ENCODE measurements at regions not wholly inside any gene's neighbourhood (a gene's known extent, or its start where the extent isn't known, plus 50 kb on each side); places are given as distances from the start of the nearest gene placed in this dataset.
"Not testable (repeated sequence)": the region's sequence is repeated elsewhere in the genome, so short reads cannot be mapped to it uniquely, and the experiment has no call there.

GRCh38 chr14:27660683-27661082 lies 1062.8 kb upstream of the NOVA1 start:
- DNase-seq: no peak

GRCh38 chr14:27668531-27668930 lies 1070.7 kb upstream of the NOVA1 start:
- no peak for DNase-seq

GRCh38 chr14:27672047-27672446 lies 1074.2 kb upstream of the NOVA1 start:
- DNase-seq: no peak

GRCh38 chr14:27672811-27673737 lies 1075.2 kb upstream of the NOVA1 start:
- not testable (repeated sequence) for DNase-seq

- DNase-seq: no peak
Observed at GRCh38 chr14:27686137-27686536, 1080.5 kb upstream of the FOXG1 start.

GRCh38 chr14:27688841-27689444 lies 1077.6 kb upstream of the FOXG1 start:
- DNase-seq: no peak

GRCh38 chr14:27712364-27712763 lies 1054.2 kb upstream of the FOXG1 start:
- DNase-seq: no peak

- DNase-seq: no peak
Observed at GRCh38 chr14:27715561-27715960, 1051.0 kb upstream of the FOXG1 start.

- no peak for DNase-seq
Observed at GRCh38 chr14:27721760-27722159, 1044.8 kb upstream of the FOXG1 start.

GRCh38 chr14:27725482-27725881 lies 1041.1 kb upstream of the FOXG1 start:
- DNase-seq: no peak

- no peak for DNase-seq
Observed at GRCh38 chr14:27727251-27727770, 1039.3 kb upstream of the FOXG1 start.

GRCh38 chr14:27730204-27730603 lies 1036.4 kb upstream of the FOXG1 start:
- no peak for DNase-seq

GRCh38 chr14:27739657-27740156 lies 1026.9 kb upstream of the FOXG1 start:
- DNase-seq: no peak

GRCh38 chr14:27750114-27750513 lies 1016.5 kb upstream of the FOXG1 start:
- no peak for DNase-seq

GRCh38 chr14:27757642-27758041 lies 1008.9 kb upstream of the FOXG1 start:
- not testable (repeated sequence) for DNase-seq

GRCh38 chr14:27760367-27760766 lies 1006.2 kb upstream of the FOXG1 start:
- not testable (repeated sequence) for DNase-seq

- DNase-seq: peak; percentile 52
Observed at GRCh38 chr14:27799066-27800028, 967.2 kb upstream of the FOXG1 start.

- DNase-seq: not testable (repeated sequence)
Observed at GRCh38 chr14:27817746-27818430, 948.7 kb upstream of the FOXG1 start.

GRCh38 chr14:27826149-27826548 lies 940.4 kb upstream of the FOXG1 start:
- DNase-seq: not testable (repeated sequence)

- DNase-seq: not testable (repeated sequence)
Observed at GRCh38 chr14:27831978-27832377, 934.6 kb upstream of the FOXG1 start.

GRCh38 chr14:27833001-27833400 lies 933.6 kb upstream of the FOXG1 start:
- not testable (repeated sequence) for DNase-seq

- no peak for DNase-seq
Observed at GRCh38 chr14:27836386-27836785, 930.2 kb upstream of the FOXG1 start.

Measured in eye (tissue), 1 donor.